GM18507 (cell line): ENCODE measurements at regions not wholly inside any gene's neighbourhood (a gene's known extent, or its start where the extent isn't known, plus 50 kb on each side); places are given as distances from the start of the nearest gene placed in this dataset.

Experiments used
- DNase-seq: peaks from one replicate; pipeline ENCODE4 v3.0.0; 2011; ENCODE audit warnings: low read depth; ENCODE audit not compliant: insufficient read length; ENCODE audit errors: extremely low spot score
- FAIRE-seq: peaks from 2 replicates; lab custom pipeline; 2011; peaks lifted over from hg19 to GRCh38; lab: Jason Lieb, UNC

DNA sequence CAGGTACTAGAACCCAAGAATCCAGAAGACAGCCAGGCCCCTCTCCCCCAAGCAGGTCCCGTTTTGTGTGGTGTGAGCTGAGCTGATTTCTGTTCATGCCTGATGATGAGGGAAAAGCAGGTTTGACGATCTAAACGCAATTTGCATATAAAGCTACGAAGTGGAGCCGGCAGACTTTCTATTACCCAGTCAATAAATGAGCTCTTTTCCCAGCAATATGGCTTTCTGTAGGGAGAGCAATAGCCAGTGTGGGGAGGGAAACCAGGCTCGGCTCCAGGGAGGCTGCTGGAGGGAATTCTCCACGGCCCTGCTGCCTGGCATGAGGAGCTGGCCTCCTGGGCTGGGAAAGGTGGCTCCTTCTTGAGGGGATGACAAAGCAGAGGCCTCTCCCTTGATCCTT is 140.7 kb upstream of the AJAP1 start:
- DNase-seq (no peak), FAIRE-seq (no peak)

DNA sequence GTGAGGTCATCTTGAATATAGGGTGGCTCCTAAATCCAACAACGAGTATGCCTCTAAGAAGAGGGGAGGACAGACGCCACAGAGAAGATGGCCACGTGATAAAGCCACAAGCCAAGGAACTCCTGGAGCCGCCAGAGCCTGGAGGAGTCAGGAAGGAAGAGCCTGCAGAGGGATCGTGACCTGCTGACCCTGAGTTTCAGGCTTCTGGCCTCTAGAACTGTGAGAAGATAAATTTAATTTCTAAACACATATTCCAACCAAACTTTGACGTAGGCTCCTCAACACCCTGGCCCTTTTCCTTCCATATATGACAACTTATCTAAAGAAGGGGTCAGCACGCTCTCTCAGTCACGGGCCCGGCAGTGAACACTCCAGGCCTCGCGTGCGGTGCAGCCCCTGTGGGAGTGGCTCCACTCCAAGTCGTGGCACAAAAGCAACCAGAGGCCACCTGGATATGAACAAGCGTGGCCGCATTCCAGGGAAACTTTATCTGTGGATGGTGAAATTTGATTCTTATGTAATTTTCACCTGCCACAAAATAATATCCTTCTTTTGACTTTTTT is 138.6 kb upstream of the AJAP1 start:
- no peak for DNase-seq
- FAIRE-seq = no peak

DNA sequence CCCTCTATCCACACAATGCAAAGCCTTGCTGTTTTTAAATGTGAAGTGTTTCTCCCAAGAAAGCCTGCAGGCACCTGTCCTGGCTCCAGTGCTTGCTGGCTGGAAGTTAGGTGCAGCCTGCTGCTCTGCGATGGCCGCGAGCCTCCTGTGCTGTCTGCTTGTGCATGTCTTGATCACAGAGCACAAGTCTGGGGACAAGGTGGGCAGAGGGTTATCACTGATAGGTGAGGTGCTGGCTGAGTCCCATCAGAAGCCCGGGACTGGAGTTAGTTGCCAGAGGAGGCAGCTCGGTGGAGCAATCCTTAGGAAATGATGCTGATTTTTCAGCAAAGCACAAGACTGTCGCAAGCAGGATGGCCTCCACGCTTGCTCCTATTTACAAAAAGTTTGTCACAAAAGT is 137.8 kb upstream of the AJAP1 start:
- no peak for FAIRE-seq

DNA sequence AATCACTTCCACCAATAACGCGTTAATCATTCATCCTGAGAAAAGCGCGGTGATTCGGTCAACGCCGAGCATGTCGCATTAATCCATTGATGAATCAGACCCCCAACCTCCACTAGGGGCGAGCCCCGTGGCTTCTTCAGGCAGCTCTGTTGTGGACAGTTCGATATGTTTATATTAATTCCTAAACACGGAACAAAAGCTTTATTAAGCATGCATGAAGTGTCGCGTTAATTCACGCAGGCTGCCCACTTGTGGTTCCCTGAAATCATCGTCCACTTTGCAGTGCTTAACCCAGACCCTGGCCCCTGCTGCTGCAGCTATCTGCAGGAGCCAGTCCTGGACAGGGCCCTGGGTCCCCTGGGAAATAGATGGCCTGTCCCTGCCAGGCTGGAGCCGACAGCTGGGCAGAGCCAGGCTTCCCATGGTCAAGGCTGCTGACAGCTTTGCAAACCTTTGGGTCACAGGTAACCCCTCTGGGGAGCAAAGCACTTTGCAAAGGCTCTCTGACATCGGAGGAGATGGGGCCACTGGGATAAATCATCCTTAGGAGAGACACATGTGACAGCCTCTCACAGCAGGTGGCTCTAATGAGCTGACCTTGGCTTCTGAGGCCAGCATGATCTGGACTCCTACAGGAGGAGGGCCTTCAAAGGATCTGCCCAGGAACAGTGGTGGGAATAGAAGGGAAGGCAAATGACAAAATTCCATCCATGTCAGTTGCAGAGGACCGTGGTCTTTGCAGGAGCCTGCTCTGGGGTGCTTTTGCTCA is 137.0 kb upstream of the AJAP1 start:
- no peak for DNase-seq
- no peak for FAIRE-seq

More for the DNA sequence above, 137.8 kb upstream of the AJAP1 start:
- DNase-seq = no peak

DNA sequence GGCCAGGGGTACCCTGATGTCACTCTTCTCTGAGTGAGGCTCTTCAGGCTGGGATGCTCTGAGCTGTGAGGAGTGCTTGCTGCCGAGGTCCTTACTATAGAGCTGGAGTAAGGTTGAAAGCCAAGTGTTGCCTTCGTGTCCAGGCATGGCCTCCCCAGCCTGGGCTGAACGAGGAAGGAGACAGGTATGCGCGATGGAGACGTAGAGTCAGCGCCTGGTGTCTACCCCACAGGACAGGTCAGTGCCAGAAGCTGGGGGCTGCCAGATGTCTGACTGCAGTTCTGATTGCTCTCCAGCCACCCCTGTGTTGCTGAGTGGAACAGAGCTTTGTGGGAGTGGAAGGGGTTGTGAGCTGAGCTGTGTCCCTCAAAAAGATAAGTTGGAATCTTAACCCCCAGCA is 135.8 kb upstream of the AJAP1 start:
- DNase-seq (no peak), FAIRE-seq (no peak)

DNA sequence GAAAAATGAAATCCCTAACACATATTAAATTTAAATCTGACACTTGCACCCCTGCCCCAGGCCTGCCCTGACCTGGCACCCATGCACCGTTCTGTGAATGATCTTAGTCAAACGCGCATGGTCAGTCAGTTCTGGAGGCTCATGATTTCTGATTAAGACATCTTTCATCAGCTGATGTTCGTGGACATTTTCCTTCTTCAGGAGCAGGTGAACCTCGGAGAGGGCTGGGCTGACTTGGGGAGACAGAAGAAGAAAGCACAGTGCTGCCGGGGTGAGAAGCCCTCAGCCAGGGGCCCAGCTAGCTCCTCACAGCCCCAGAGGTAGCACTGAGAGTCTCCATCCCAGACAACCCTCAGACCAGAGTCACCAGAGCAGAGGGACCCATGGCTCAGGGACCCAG is 134.5 kb upstream of the AJAP1 start:
- DNase-seq (no peak), FAIRE-seq (no peak)

DNA sequence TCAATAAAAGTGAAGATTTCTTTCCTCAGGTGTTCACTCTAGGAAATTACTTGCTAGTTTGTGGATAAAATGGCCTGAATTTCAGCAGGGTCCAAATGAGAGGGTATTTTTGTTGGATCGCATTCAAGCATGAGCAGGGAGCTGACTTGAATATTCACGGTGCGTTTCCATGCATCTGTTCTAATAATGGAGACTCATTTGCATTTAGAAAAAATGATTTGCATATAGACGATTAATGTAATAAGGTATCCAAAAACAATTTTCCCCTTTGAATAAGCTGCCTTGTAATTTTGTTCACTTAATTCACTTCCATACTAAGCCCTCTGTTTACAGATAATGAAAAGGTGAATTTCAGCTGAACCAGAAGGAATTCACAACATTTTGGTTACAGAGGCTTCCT is 130.9 kb upstream of the AJAP1 start:
- DNase-seq (no peak), FAIRE-seq (no peak)

DNA sequence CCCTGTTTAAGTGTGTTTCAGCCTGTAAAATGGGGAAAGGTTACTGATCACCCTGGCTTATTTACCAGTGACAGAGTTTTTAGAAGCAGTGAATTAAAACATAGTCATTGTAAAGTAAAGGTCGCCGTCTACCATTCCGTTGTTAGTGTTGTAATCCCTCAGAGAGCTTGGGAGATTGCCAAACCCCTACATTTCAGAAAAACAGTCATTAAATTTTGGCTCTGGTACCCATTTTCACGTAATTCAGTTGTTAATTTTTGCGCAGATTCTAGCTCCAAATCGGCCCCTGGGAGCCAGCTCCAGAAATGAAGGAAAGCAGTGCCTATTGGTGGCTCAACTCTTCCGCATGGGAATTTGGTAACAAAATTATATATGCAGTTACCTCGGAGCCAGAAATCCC is 127.7 kb upstream of the AJAP1 start:
- no peak for DNase-seq
- no peak for FAIRE-seq

DNA sequence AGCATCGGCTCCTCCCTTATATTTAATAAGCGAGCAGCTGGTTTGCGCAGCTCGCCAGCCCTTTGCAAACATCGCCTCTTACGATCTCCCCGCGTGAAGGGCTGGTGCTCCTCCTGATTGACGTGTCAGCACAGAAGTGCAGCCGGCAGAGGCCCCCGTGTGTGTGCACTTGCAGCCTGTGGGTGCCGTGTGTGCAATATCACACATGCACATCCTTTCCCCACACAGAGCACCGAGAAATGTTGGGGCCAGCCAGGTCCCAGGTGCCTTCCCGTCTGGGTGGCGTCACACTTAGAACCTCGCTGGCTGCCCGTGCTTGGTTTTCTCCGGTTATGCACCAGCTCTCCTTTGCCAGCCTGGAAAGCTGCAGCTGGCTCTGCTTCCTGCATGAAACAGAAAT is 126.6 kb upstream of the AJAP1 start:
- FAIRE-seq (no peak), DNase-seq (no peak)

DNA sequence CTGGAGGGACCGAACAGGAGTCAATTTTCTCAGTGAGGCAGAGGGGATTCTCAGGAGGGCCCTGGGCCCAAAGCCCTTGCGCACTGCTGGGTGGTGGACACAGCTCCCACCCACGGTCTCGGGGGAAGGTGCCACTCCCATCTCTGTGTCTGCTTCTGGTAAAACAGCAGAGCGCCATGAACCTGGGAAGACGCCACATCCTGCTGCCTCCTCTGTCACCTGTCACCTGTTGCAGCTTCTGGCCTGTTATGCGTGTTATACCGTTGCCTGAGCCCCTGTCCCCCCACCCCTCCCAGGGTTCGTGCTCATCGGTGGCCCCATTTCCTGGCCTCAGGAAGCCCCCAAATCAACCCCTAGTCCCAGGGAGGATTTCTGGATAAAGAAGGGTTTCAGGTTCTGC is 125.8 kb upstream of the AJAP1 start:
- DNase-seq (no peak), FAIRE-seq (no peak)

DNA sequence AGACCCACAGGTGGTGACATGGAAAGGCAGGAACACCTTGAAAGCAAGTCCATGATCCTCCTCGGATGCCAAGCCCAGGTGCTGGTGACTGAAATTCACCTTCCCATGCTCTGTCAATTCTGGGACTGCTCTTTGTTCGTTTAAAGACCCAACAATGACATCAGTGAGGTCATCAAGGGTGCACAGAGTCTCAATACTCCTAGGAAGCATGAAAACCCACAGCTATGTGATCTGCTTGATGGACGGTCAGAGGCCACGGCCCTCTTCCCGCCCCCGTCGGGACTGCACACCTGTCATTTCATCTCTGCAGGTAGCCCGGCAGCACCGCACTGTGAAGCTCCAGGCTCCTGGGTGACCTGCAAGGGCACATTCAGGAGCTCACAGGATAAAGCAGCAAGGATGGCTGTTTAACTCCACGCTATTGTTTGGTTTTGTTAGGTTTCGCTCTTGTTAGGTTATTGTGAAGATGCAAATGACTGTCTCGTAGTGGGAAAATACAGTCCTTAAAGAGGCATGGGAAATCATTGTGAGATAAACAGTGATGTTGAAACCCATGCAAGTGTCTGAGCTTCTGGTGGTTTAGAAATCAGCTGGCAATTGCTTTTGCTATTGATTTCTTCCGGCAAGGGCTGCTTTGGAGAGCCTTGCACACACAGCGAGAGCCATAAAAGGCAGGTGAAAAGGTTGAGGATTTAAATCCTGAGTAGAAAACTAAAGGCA is 124.8 kb upstream of the AJAP1 start:
- no peak for DNase-seq
- no peak for FAIRE-seq

DNA sequence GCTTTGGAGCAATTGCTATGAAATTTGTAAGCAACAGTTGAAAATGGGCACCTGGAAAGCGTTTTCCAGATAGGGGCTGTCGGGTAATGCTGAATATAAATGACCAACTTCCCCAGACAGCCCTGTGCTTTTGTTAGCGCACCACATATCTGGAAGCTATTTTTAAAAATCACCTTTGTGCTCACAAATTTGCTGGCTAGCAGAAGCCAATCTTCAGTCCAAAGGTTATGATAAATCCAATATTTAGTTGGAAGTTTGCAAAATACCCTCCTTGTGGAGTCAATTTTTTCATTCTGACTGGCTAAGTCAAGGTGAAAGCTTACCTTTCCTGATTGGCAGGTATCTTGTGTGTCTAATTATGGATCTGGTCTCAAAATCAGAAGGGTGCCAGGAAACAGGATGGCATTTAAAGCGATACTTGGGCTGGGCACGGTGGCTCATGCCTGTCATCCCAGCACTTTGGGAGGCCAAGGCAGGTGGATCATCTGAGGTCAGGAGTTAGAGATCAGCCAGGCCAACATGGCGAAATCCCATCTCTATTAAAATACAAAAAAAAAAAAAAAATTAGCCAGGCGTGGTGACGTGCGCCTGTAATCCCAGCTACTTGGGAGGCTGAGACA is 124.1 kb upstream of the AJAP1 start:
- FAIRE-seq (no peak), DNase-seq (no peak)

DNA sequence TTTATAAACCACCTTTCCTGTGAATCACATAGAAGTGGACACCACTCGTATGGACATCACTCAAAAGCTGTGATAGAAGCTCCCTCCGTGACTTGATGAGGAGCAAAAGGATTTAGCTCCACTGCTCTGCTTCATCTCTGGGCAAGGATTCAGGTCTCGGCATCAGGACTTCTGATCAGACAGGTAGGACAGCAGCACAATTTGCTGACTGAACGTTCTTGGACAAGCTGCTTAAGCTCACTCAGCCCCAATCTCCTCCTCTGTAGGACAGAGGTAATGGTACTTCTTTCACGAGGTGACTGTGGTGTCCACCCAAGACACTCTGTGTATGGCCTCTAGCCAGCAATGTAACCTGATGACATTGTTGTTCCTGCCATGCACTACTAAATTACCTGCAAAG is 122.6 kb upstream of the AJAP1 start:
- FAIRE-seq (no peak), DNase-seq (no peak)

DNA sequence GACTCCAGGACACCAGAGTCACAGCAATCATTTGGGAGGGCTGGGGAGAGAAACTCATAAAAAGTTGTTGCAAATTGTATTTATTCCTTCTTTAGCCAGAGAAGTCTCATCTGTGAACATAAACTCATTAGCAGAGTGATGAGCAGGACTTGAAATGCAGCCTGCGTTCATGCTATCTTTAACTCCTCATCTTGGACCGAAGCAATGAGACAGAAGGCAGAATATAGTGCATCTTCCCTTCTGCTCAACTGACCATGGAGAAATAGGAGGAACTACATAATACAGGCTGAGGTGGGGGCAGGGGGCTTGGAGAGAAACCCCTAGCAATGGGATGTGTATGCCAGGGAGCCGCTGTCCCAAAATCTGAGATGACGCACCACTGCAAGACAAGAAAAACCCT is 121.8 kb upstream of the AJAP1 start:
- no peak for DNase-seq
- no peak for FAIRE-seq

DNA sequence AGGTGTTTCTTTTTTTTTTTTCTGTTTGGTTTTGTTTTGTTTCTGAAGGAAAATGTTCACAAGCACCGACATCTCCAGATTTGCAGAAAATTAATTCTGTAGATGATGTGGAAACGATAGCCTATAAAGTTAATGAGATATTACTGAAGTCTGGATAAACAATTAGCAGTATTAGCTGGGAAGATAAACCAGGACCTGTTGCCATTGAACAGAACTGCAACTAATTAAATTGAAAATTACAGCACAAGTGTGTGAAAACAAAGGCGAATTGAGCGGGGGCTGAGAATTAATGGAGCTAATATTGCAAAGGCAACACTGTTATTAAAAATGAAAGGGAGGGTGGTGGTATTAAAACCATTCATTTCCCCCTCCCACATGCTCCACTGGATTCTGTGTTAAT is 107.5 kb upstream of the AJAP1 start:
- DNase-seq (no peak), FAIRE-seq (no peak)

DNA sequence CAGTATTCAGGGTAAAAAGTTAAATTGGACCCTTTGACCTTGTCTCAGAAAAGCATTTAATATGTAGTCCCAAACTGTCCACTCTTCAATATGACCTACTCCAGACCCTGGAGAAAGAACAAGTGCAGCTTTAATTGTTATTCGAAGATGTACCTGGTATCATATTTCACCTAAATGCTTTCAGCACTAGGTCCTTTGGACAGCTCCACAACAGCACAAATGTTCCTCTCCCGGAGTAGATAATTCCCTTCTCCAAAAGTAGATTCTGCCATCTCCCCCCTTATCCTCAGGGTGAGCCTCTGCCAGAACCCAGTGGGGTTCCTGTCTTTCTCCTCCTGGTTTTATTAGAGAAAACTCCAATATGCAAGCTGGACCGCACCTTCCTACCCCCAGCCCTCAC is 104.5 kb upstream of the AJAP1 start:
- DNase-seq (no peak), FAIRE-seq (no peak)

DNA sequence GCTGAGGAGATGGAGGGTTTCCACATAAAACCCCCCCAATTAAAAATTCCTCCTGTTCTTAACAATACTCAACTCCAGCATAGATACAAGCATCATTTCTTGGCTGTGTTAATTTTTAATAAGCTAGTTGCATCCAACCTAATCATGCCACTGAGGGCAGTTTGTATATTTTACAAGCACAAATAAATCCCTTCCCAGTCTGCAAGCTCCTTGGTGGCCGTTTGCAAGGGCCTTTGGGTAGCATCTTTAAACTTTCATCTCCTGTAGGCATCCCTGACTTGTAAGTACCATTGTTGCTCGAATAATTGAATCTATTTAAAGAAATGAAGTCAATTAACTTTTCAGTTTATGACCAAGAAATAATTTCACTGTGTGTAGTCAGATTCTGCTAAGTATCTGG is 103.5 kb upstream of the AJAP1 start:
- no peak for DNase-seq
- FAIRE-seq = no peak

DNA sequence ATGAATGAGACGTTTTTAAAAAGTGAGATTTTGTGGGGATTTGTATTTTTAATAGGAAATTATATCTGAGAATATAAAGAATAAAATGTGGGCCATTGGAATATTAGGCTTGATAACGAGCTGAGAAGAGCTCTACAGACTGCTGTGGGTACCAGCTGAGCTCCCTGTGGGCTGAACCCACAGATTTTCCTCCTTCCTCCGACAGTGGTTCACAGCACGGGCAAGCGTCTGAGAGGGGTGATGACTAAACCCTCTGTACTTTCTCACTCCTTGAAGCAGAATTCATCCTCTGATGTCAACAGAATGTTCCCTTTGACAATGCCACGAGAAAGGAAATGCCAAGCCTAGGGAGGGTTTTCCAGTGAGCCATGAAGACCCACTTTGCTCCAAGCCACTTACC is 102.7 kb upstream of the AJAP1 start:
- no peak for FAIRE-seq
- DNase-seq = no peak

DNA sequence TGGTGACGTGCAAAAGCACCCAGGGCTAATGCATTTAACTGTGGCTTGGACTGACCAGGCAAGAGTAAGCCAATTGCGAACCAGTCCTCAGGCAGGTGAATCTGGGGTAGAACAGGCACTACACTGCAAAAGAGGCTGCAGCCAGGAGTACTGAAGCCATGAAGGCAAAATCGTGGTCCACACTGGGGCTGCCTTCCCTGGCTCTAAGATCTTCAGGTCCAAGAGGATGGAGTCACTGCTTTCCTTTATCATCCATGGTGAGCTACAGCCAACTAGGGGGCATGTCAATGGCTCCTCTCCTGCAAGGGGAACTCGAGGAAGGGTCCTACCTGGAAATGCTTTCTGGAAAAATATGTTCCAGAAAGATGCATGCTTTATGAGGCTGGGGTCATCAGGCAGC is 100.6 kb upstream of the AJAP1 start:
- DNase-seq = no peak
- FAIRE-seq = no peak

DNA sequence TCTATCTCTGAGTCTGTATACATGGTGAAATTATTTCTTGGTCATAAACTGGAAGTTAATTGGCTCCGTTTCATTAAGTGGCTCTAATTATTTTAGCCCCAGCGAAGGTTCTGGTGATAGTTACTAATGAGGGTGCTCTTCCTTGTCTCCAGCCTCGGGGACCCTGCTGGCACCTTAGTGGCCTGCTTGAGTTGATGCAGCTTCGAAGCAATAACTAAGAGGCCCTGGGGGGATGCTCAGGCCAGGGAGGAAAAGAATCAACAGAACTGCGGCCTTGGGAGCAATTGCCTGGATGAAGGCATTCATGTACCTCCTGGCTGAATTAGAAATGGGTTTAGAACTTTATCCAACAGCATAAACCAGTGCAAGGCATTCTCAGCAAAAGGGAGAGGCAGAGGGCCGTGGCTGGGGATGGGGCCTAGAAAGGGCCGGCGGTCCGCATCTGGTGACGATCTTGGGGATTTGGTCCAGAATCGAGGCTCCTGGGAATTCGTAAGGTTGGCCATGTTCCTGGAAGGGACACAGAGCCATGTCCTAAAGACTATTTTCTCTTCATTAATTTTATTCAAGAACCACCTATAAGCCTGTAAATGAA is 100.0 kb upstream of the AJAP1 start:
- no peak for FAIRE-seq
- DNase-seq = no peak
